Sigmoid colon (tissue), 3 donors: ENCODE measurements at regions not wholly inside any gene's neighbourhood (a gene's known extent, or its start where the extent isn't known, plus 50 kb on each side); places are given as distances from the start of the nearest gene placed in this dataset.

Experiments
- POLR2A ChIP-seq, 2 donors: fragments of 450-650 bp; IDR thresholded peaks; one replicate each; pipeline ENCODE4 v1.6.1; 2016; ENCODE audit warnings: antibody characterized with exemption in 2 of 2, mild to moderate bottlenecking in 2 of 2, moderate library complexity in 2 of 2
- TF ChIP-seq, protein P1 (sequence below), 4 experiments: fragments of 450-650 bp in 3 of 4; fragments of 200-600 bp in 1 of 4; IDR thresholded peaks; one replicate each; pipeline ENCODE4 v1.5.1; 2016 to 2019; ENCODE audit warnings: antibody characterized with exemption in 4 of 4, mild to moderate bottlenecking in 3 of 4, moderate library complexity in 2 of 4

DNA sequence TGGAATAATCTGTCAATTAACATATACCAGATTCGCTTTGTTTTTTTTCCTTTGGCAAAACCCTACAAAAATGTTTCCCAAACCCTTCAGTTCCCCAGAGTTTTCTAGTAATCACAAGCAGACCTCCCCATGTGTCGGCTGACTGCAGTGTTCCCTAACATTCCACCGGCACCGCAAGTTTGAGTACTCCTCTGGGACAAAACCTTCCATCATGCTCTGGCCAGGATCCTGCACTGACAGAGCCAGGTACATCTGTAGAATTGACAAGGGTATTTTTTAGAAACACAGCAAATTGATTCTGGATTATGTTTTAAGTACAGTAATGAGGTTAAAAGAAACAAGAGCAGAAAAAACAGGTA is 174.7 kb downstream of the GAS1 start:
- TF ChIP-seq POLR2A (IDR thresholded peaks at IDR 0.05), result no peak
- TF ChIP-seq, protein P1, sequence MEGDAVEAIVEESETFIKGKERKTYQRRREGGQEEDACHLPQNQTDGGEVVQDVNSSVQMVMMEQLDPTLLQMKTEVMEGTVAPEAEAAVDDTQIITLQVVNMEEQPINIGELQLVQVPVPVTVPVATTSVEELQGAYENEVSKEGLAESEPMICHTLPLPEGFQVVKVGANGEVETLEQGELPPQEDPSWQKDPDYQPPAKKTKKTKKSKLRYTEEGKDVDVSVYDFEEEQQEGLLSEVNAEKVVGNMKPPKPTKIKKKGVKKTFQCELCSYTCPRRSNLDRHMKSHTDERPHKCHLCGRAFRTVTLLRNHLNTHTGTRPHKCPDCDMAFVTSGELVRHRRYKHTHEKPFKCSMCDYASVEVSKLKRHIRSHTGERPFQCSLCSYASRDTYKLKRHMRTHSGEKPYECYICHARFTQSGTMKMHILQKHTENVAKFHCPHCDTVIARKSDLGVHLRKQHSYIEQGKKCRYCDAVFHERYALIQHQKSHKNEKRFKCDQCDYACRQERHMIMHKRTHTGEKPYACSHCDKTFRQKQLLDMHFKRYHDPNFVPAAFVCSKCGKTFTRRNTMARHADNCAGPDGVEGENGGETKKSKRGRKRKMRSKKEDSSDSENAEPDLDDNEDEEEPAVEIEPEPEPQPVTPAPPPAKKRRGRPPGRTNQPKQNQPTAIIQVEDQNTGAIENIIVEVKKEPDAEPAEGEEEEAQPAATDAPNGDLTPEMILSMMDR (IDR thresholded peaks at IDR 0.05), result no peak
